Ishikawa (cell line): ENCODE measurements at regions not wholly inside any gene's neighbourhood (a gene's known extent, or its start where the extent isn't known, plus 50 kb on each side); places are given as distances from the start of the nearest gene placed in this dataset.

ENCODE experiments used
- CEBPB ChIP-seq: IDR thresholded peaks from 2 replicates; pipeline ENCODE4 v1.6.1; 2012
- CREB1 ChIP-seq: IDR thresholded peaks from 2 replicates; pipeline ENCODE4 v1.6.1; 2012; ENCODE audit warnings: low read depth
- EGR1 ChIP-seq: IDR thresholded peaks from 2 replicates; pipeline ENCODE4 v1.6.1; 2012
- EP300 ChIP-seq: IDR thresholded peaks from 2 replicates; pipeline ENCODE4 v1.6.1; 2012; ENCODE audit warnings: borderline replicate concordance
- FOXM1 ChIP-seq: IDR thresholded peaks from 2 replicates; pipeline ENCODE4 v1.6.1; 2012; ENCODE audit warnings: low read depth, borderline replicate concordance
- MAX ChIP-seq: IDR thresholded peaks from 2 replicates; pipeline ENCODE4 v1.6.1; 2012
- NFIC ChIP-seq: IDR thresholded peaks from 2 replicates; pipeline ENCODE4 v1.6.1; 2012
- RAD21 ChIP-seq: IDR thresholded peaks from 2 replicates; pipeline ENCODE4 v1.6.1; 2012; ENCODE audit warnings: low read depth
- REST ChIP-seq: IDR thresholded peaks from 2 replicates; pipeline ENCODE4 v1.6.1; 2012; ENCODE audit warnings: low read depth, mild to moderate bottlenecking
- TAF1 ChIP-seq: IDR thresholded peaks from 2 replicates; pipeline ENCODE4 v1.6.1; 2012; ENCODE audit warnings: low read depth, mild to moderate bottlenecking
- TCF12 ChIP-seq: IDR thresholded peaks from 2 replicates; pipeline ENCODE4 v1.6.1; 2012; ENCODE audit warnings: low read depth
- TEAD4 ChIP-seq: IDR thresholded peaks from 2 replicates; pipeline ENCODE4 v1.6.1; 2012
- USF1 ChIP-seq: IDR thresholded peaks from 2 replicates; pipeline ENCODE4 v1.6.1; 2012
- YY1 ChIP-seq: IDR thresholded peaks from 2 replicates; pipeline ENCODE4 v1.6.1; 2012; ENCODE audit warnings: low read depth
- ZBTB7A ChIP-seq: IDR thresholded peaks from 2 replicates; pipeline ENCODE4 v1.6.1; 2012; ENCODE audit warnings: low read depth

- TF ChIP-seq TCF12, result no peak
- TF ChIP-seq REST, result no peak
- TF ChIP-seq CEBPB, result no peak
- TF ChIP-seq TAF1, result no peak
- TF ChIP-seq MAX, result no peak
These were observed 550.6 kb downstream of the SOX6 start for GRCh38 chr11:15805726-15806125.

- TF ChIP-seq ZBTB7A (no peak), EP300 (no peak), YY1 (no peak), REST (no peak), FOXM1 (no peak), USF1 (no peak), RAD21 (no peak), TEAD4 (no peak), CEBPB (no peak), TCF12 (no peak), NFIC (no peak), CREB1 (no peak)
These were observed 550.1 kb downstream of the SOX6 start for GRCh38 chr11:15806217-15806616.

GRCh38 chr11:15807827-15808226 is 548.5 kb downstream of the SOX6 start:
- TF ChIP-seq MAX (no peak), TAF1 (no peak), USF1 (no peak), TCF12 (no peak), EP300 (no peak), EGR1 (no peak), TEAD4 (no peak), CEBPB (no peak), YY1 (no peak), CREB1 (no peak), REST (no peak), FOXM1 (no peak), NFIC (no peak)

GRCh38 chr11:15810082-15810481 is 546.3 kb downstream of the SOX6 start:
- no peak for TF ChIP-seq CREB1
- TF ChIP-seq TEAD4, result no peak
- no peak for TF ChIP-seq MAX
- TF ChIP-seq FOXM1, result no peak
- no peak for TF ChIP-seq USF1
- TF ChIP-seq NFIC, result no peak
- no peak for TF ChIP-seq TAF1
- TF ChIP-seq EP300, result no peak
- TF ChIP-seq REST, result no peak
